Fibroblast of skin of right biceps (primary cell): ENCODE measurements at regions not wholly inside any gene's neighbourhood (a gene's known extent, or its start where the extent isn't known, plus 50 kb on each side); places are given as distances from the start of the nearest gene placed in this dataset.

ENCODE experiments used
- DNase-seq: peaks from one replicate; pipeline ENCODE4 v3.0.0-alpha.2; 2013

GRCh38 chr14:94953541-94954260 lies 183.8 kb upstream of the GSC start:
- DNase-seq, result no peak

GRCh38 chr14:94952097-94952496 lies 182.2 kb upstream of the GSC start:
- DNase-seq, result no peak

GRCh38 chr14:94946244-94946643 lies 176.3 kb upstream of the GSC start:
- DNase-seq, result no peak

GRCh38 chr14:94945615-94946014 lies 175.7 kb upstream of the GSC start:
- no peak for DNase-seq

- no peak for DNase-seq
Measured at GRCh38 chr14:94944636-94945258, 174.8 kb upstream of the GSC start.

GRCh38 chr14:94942601-94943000 lies 172.7 kb upstream of the GSC start:
- no peak for DNase-seq

GRCh38 chr14:94941311-94941710 lies 171.4 kb upstream of the GSC start:
- DNase-seq, result no peak

GRCh38 chr14:94940263-94940993 lies 170.5 kb upstream of the GSC start:
- DNase-seq, result no peak

GRCh38 chr14:94938016-94938415 lies 168.1 kb upstream of the GSC start:
- no peak for DNase-seq

- DNase-seq, result no peak
Measured at GRCh38 chr14:94936901-94937685, 167.2 kb upstream of the GSC start.

- DNase-seq, result peak; percentile 56
Measured at GRCh38 chr14:94936401-94936892, 166.5 kb upstream of the GSC start.

- DNase-seq, result no peak
Measured at GRCh38 chr14:94935706-94936300, 165.9 kb upstream of the GSC start.

- no peak for DNase-seq
Measured at GRCh38 chr14:94934276-94934810, 164.4 kb upstream of the GSC start.

GRCh38 chr14:94933486-94933885 lies 163.6 kb upstream of the GSC start:
- peak; percentile 35 for DNase-seq

GRCh38 chr14:94932589-94932988 lies 162.7 kb upstream of the GSC start:
- no peak for DNase-seq

GRCh38 chr14:94930690-94931089 lies 160.8 kb upstream of the GSC start:
- DNase-seq, result no peak

GRCh38 chr14:94929354-94929753 lies 159.4 kb upstream of the GSC start:
- DNase-seq, result no peak

- DNase-seq, result no peak
Measured at GRCh38 chr14:94926176-94926575, 156.3 kb upstream of the GSC start.

- DNase-seq, result no peak
Measured at GRCh38 chr14:94925416-94926173, 155.7 kb upstream of the GSC start.

GRCh38 chr14:94924189-94924588 lies 154.3 kb upstream of the GSC start:
- no peak for DNase-seq

GRCh38 chr14:94923786-94924185 lies 153.9 kb upstream of the GSC start:
- DNase-seq, result no peak
